ENCODE measurements at regions not wholly inside any gene's neighbourhood (a gene's known extent, or its start where the extent isn't known, plus 50 kb on each side); places are given as distances from the start of the nearest gene placed in this dataset.

- no peak for TF ChIP-seq EZH2phosphoT487 (IDR thresholded peaks at IDR 0.05; ENCODE audit: borderline replicate concordance)
- TF ChIP-seq CTCF (conservative IDR thresholded peaks at IDR 0.05; ENCODE audit: low read length): no peak
- H3K9ac ChIP-seq (ENCODE audit: low read depth, low read length, poor library complexity, severe bottlenecking): no peak overlapping the region
- no peaks in the 10 kb centered on the region; the same call in 1 of the 2 replicates for H3K9me3 ChIP-seq (ENCODE audit: insufficient read depth, low read depth, low read length)
- no peaks in the 10 kb centered on the region for H3K9me2 ChIP-seq (replicated peaks; ENCODE audit: low read depth, low read length)
- no peak overlapping the region for H3K4me3 ChIP-seq (ENCODE audit: low read length, poor library complexity, severe bottlenecking)
- H3K27me3 ChIP-seq (ENCODE audit: insufficient read depth, low read length, poor library complexity, severe bottlenecking): no peaks in the 10 kb centered on the region
- no peaks in the 10 kb centered on the region for H4K20me1 ChIP-seq (ENCODE audit: insufficient read depth, low read length, poor library complexity, severe bottlenecking)
- no peak overlapping the region for H2AFZ ChIP-seq (ENCODE audit: low read length)
- H3F3A ChIP-seq (ENCODE audit: low read depth): no peaks in the 10 kb centered on the region
- no peaks in the 10 kb centered on the region for H3K4me1 ChIP-seq (ENCODE audit: insufficient read depth, low read length, poor library complexity, severe bottlenecking)
- no peak overlapping the region for H3K4me2 ChIP-seq (ENCODE audit: low read depth, low read length, poor library complexity, severe bottlenecking)
- H3K79me2 ChIP-seq (ENCODE audit: insufficient read depth, low read length): no peaks in the 10 kb centered on the region
- no peaks in the 10 kb centered on the region for H3K36me3 ChIP-seq (ENCODE audit: insufficient read depth, low read length)
These were observed 96.7 kb upstream of the PPP2R3A start for GRCh38 chr3:135868801-135869200.

- H3K9me3 ChIP-seq (ENCODE audit: insufficient read depth, low read depth, low read length): no peaks in the 10 kb centered on the region; the same call in 1 of the 2 replicates
- H4K20me1 ChIP-seq (ENCODE audit: insufficient read depth, low read length, poor library complexity, severe bottlenecking): no peaks in the 10 kb centered on the region
- no peak overlapping the region for H3K9ac ChIP-seq (ENCODE audit: low read depth, low read length, poor library complexity, severe bottlenecking)
- H3K36me3 ChIP-seq (ENCODE audit: insufficient read depth, low read length): no peaks in the 10 kb centered on the region
- no peaks in the 10 kb centered on the region for H3K9me2 ChIP-seq (replicated peaks; ENCODE audit: low read depth, low read length)
- no peaks in the 10 kb centered on the region for H3F3A ChIP-seq (ENCODE audit: low read depth)
- H3K27me3 ChIP-seq (ENCODE audit: insufficient read depth, low read length, poor library complexity, severe bottlenecking): no peaks in the 10 kb centered on the region
- H2AFZ ChIP-seq (ENCODE audit: low read length): no peak overlapping the region
- H3K4me2 ChIP-seq (ENCODE audit: low read depth, low read length, poor library complexity, severe bottlenecking): no peak overlapping the region
- H3K4me3 ChIP-seq (ENCODE audit: low read length, poor library complexity, severe bottlenecking): no peak overlapping the region
- H3K4me1 ChIP-seq (ENCODE audit: insufficient read depth, low read length, poor library complexity, severe bottlenecking): no peaks in the 10 kb centered on the region
- no peaks in the 10 kb centered on the region for H3K79me2 ChIP-seq (ENCODE audit: insufficient read depth, low read length)
- TF ChIP-seq CTCF (conservative IDR thresholded peaks at IDR 0.05; ENCODE audit: low read length) (no peak), EZH2phosphoT487 (IDR thresholded peaks at IDR 0.05; ENCODE audit: borderline replicate concordance) (no peak)
These were observed 96.0 kb upstream of the PPP2R3A start for GRCh38 chr3:135869439-135870105.

- H3K9me2 ChIP-seq (replicated peaks; ENCODE audit: low read depth, low read length): no peaks in the 10 kb centered on the region
- H3K36me3 ChIP-seq (ENCODE audit: insufficient read depth, low read length): no peaks in the 10 kb centered on the region
- no peaks in the 10 kb centered on the region for H3K27me3 ChIP-seq (ENCODE audit: insufficient read depth, low read length, poor library complexity, severe bottlenecking)
- H3F3A ChIP-seq (ENCODE audit: low read depth): no peaks in the 10 kb centered on the region
- no peaks in the 10 kb centered on the region for H3K79me2 ChIP-seq (ENCODE audit: insufficient read depth, low read length)
- no peak overlapping the region for H3K4me2 ChIP-seq (ENCODE audit: low read depth, low read length, poor library complexity, severe bottlenecking)
- H3K4me1 ChIP-seq (ENCODE audit: insufficient read depth, low read length, poor library complexity, severe bottlenecking): no peaks in the 10 kb centered on the region
- no peak overlapping the region for H3K9ac ChIP-seq (ENCODE audit: low read depth, low read length, poor library complexity, severe bottlenecking)
- H3K9me3 ChIP-seq (ENCODE audit: insufficient read depth, low read depth, low read length): no peaks in the 10 kb centered on the region; the same call in 1 of the 2 replicates
- no peak overlapping the region for H3K4me3 ChIP-seq (ENCODE audit: low read length, poor library complexity, severe bottlenecking)
- TF ChIP-seq CTCF (conservative IDR thresholded peaks at IDR 0.05; ENCODE audit: low read length): no peak
- no peak for TF ChIP-seq EZH2phosphoT487 (IDR thresholded peaks at IDR 0.05; ENCODE audit: borderline replicate concordance)
- H4K20me1 ChIP-seq (ENCODE audit: insufficient read depth, low read length, poor library complexity, severe bottlenecking): no peaks in the 10 kb centered on the region
- no peak overlapping the region for H2AFZ ChIP-seq (ENCODE audit: low read length)
These were observed 94.2 kb upstream of the PPP2R3A start for GRCh38 chr3:135871311-135871710.

Data from Loucy (cell line).